NCI-H2171 treated with DMSO at 0.1 percent for 48 hours (cell line): ENCODE measurements at regions not wholly inside any gene's neighbourhood (a gene's known extent, or its start where the extent isn't known, plus 50 kb on each side); places are given as distances from the start of the nearest gene placed in this dataset.

Experiments used
- DNase-seq: peaks from one replicate; lab custom pipeline; 2025; lab: John Stamatoyannopoulos, UW

DNA sequence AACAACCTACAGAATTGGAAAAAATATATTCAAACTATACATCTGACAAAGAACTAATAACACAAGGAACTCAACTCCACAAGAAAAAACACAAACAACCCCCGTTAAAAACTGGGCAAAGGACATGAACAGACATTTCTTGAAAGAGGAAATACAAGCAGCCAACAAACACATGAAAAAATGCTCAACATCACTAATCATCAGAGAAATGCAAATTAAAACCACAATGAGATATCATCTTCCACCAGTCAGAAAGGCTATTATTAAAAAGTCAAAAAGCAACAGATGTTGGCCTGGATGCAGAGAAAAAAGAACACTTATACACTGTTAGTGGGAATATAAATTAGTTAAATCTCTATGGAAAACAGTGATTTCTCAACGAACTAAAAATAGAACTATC is 82.6 kb upstream of the CCDC91 start:
- DNase-seq, result peak; percentile 68

DNA sequence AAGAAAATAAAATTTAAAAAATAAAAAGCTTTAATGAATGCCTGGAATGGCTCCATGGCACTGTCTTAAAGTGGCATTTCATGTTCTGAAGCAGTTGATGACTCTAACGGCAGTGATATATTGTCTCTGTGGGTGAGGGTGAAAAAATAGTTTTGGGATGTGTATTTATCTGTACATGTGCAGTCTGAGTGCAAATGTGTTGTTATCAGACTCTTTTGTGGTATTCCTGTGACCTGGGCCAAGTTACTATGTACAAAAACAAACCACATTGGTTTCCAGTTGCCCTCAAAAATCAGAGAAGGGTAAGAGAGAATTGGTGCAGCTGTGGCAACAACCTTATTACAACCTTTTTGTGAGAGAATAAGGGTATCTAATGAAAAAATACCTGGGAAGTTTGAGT is 81.7 kb upstream of the CCDC91 start:
- no peak for DNase-seq

DNA sequence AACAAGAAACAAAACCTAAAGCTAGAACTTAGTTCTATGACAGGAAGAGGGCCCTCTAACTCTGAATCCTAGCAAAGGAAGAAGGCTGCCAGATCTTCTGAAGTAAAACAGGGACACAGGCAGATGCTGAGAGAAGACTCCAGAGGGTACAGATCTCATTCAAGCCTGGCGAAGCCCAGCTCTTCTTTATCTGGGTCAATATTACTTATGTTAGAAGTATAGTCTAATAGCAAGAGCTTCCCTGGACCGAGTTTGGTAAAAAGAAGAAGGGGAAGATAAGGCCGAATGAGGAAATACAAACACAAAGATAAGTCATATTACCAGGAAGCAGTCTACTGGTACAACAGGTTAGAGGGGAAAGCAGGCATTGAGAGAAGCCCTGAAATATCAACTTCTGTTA is 79.9 kb upstream of the CCDC91 start:
- DNase-seq, result no peak

DNA sequence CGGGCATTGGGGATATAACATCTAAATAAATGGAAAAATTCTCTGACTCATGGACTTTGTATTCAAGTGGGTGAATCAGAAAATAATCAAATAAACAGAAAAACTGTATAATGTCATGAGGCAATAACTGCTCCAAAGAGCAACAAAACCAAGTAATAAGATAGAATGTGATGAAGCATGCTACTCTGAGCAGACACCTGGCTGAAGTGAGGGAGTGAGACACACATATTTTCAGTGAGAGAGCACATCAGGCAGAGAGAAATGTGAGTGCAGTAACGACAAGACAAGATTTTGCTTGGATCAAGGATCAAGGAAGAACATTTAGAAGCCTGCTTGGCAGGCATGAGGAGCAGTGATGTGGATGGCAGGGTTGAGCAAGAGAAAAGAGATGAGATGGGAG is 75.8 kb upstream of the CCDC91 start:
- DNase-seq, result no peak

DNA sequence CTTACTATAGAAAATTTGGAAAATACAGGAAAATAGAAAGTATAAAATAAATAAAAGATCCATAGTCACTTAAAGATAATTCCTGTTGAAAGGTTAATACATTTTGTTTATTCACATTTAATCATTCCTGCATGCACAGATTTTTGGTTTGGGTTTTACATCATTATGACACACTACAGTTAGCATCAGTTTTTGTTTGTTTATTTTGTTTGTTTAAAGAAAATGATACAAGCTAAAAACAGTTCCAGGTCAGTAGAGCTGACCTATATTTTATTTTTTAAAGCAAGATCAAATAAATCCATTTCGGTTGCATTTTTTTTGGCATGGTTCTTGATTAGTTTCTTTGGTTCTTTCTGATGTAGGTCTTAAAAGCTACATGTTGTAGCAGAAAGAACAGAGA is 68.8 kb upstream of the CCDC91 start:
- no peak for DNase-seq

DNA sequence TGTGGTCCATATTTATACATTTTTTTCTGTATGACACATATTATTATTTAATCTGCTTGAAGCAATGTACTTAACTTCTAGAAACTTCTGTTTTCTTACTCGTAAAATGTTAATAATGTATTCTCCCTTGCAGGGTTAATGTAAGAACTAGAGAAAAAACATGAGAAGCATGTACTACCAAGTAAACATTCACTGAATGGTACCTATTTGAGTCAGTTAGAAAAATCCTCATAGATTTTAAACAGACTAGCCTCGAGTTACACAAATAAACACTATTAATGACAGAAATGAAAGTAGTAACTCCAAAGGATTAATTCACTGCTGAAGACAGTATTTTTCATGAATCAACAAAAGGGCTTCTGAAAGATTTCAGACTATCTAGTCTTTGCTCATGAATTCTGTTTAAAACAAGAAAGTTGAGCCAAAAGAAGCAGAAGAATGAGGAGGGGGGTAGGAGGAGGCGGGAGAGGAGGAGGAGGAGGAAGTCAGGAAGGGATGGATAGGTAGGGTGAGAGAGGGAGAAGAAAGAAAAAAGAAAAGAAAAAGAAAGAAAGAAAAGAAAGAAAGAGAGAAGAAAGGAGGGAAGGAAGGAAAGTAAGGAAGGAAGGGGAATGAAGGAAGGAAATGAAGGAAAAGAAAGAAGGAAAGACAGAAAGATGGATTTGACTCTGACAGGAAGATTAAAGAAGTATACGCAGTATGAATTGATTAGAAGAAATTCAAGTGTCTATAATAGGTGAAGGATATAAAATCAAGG is 68.2 kb upstream of the CCDC91 start:
- no peak for DNase-seq

DNA sequence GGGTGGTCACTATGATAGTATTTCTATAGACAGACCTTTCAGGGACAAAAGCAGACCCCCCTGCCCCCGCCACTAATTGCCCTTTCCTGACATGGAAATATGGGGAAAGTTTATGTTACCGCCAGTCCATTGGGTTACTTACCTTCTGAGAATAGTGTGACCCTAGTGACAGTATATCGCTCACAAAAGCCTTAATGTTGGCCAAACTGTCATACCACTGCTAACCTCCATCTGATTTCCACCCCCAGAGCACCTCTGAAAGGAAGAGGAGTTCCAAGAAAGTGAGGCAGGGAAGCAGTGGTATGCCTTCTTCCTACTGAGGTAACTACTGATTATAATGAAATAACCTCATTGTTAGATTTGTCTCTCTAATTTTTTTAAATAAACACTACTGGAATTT is 67.5 kb upstream of the CCDC91 start:
- no peak for DNase-seq

DNA sequence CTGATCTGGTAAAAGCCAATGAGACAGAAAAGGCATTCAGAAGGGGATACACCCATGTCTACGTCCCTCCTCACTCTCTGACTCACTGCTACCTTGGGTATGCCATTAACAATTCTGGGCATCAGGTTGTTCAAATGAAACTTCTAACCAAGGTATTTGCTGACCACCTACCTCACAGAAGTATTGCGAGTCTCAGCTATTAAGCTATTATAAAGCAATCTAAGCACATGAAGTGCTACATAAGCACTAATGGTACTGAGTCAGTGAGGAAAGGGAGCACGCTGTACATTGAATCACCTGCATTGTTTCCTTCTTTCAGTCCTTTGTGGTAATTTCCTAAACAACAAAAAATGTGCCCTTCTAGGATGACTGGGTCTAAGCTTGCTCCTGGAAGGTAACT is 62.8 kb upstream of the CCDC91 start:
- DNase-seq, result no peak

DNA sequence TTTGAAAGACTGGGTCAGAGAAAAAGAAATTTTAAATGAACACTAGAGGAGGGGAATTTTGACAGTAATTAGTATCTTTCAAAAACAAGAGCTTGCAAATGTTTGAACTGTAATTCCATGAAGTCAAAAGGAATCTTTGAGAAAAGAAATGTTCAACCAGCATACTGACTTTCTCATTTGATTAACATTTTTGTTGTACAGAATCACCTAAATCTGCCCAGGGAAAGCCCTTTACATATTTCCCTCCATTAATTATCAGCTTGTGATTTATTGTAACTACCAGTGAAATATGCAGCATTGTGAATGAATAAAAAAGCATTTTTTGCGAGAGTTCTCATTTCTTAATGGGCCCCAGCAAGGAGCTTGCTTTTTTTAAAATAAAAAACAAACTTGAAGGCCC is 61.2 kb upstream of the CCDC91 start:
- no peak for DNase-seq

DNA sequence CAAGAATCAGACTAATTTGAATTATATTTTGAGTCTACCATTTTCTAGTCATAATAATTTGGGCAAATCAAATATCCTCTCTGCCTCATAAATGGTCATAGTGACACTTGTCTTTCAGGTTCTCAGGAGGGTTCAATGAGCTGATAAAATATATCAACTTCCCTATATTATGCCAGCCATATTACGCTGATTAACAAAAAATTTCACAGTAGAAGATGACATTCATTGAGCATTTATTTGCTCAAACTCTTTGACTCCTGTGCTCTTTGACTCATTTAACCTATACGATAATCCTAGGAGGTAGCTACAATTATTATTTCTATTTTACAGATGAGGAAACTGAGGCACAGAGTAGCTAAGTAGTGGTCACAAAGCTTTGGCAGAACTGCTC is 60.0 kb upstream of the CCDC91 start:
- no peak for DNase-seq

DNA sequence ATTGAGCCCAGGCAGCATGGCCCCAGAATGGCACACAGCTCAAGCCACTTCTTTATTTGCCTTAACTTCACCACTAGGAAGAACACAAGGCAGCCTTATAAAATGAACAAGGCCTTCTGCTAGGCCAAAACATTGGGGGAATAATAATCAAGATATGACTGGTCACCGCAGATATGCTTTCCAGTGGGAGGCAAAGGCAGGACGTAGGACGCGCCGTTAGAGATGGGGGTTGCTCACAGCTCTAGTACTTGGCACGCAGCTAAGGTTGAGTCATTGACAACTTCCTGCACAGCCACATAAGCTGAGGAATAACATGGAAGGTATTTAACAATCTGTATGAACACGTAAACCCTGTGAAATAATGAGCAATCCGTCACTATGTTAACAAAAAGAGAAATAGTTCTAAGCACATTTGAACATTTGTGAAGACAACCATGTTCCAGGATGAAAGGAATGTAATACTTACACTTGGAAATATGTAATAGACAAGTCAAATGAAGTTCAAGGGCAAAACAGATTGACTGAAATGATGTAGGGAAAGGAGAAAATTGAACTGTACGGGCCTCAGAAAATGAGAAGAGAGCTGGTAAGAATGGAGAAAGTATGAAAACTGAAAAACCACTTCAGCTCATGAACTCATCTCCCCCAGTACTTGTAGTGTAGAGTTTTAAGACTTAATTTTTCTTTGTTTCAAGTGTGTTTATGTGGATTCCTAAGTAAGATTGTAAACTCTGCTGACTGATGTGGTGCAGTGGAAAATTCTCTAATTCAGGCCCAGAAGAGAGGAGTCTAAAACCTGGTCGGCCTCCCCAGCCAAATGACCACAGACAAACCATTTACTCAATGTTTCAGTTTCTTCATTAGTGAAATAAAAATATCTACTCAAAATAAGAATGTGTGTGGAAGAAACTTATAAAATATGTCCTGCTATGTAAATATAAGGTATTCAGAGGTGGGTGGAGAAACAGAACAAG is 59.3 kb upstream of the CCDC91 start:
- DNase-seq, result no peak

DNA sequence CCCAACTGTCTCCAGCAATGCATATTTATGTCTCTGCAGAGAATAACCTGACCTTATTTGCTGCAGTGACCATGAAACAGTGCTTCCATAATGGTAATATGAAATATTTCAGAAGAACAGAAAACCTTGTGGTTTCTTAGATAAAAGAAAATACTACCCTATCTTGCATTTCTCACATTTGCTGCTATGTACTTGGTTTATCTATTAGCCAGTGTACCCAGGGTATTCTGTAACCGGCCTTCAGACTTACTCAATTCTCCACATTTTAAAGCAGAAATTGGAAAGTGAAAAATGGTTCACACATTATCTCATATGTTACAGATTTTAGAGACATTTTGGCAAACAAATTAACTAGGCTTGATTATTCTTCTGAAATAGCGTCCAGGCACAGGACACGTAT is 57.9 kb upstream of the CCDC91 start:
- DNase-seq, result no peak

DNA sequence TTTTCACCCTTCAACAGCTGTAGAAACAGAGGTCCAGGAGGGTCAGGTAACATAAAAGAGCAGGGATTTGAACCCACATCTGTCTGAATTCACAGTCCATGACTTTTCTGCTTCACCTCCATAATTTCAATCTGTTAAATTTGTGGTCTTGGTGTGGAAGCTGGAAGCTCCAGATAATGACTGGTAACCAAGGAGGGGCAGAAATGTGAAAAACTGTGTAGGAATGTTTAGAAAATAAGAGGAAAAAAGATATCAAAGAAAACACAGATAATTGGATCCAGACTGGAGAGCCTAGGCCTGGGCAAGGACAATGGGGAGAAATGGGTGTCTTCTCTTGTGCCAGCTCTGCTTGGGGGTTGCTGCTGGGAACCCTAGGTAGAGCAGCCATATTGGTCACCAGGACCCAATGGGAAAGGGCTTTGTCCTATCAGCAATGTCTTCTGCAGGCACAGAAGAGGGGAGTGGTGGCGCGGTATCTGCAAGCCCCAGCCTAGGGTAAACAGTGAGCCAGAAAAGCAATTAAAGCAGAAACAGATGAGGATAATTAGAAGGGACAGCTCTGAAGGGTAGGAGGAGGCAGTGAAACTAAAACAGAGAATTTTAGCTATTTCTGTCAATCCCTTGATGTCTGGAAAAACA is 54.3 kb upstream of the CCDC91 start:
- DNase-seq, result no peak

DNA sequence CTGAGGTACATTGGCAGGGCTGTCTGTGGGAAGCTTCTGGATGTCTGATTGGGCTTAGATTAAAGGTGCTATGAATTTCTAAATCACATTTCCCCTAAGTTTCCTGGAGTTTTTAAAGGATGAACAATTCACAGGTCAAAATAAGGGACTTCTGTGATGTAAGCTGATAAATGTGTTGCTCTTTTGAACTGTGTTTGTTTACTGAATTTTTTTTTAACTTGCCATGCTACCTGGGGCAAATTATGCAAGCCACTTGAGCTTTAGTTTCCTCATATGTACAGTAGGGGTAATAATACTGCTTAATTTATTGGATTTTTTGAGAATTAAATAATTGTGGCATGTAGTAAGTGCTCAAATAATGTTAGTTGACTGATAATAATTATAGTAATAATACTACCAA is 52.8 kb upstream of the CCDC91 start:
- DNase-seq, result no peak

DNA sequence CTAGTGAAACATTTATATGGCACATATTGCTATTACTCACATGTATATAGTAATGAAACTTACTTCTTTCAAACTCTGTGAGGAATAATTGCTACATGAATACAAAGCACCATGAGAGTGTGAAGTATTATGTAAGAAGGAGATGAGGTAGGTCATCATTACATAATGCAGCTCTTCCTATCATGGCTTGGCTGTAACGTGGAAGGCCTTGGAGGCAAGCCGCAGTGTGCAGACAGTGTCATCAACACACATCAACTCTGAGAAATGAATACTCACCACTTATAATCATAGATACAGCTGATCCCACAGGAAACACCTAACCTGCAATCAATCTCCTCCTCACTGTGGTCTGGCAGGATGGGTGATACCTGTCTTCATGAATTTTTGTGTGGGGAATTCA is 49.9 kb upstream of the CCDC91 start:
- no peak for DNase-seq
